Panc1 (cell line): ENCODE measurements at regions not wholly inside any gene's neighbourhood (a gene's known extent, or its start where the extent isn't known, plus 50 kb on each side); places are given as distances from the start of the nearest gene placed in this dataset.

Experiments used
- REST ChIP-seq, 2 experiments: IDR thresholded peaks; 2 replicates each; pipeline ENCODE4 v1.6.1; 2011 to 2012; ENCODE audit warnings: low read depth in 2 of 2, control low read depth in 1 of 2, low read length in 1 of 2, mild to moderate bottlenecking in 1 of 2, moderate library complexity in 1 of 2; ENCODE audit not compliant: insufficient read depth in 1 of 2
- SIN3A ChIP-seq: IDR thresholded peaks from 2 replicates; pipeline ENCODE4 v1.6.1; 2012; ENCODE audit warnings: low read depth, mild to moderate bottlenecking, low read length, moderate library complexity, borderline replicate concordance; ENCODE audit not compliant: insufficient read depth

GRCh38 chr14:66244834-66245233 is 241.3 kb upstream of the CCDC196 start:
- TF ChIP-seq SIN3A, result no peak
- no peak for TF ChIP-seq REST (IDR thresholded peaks at IDR 0.05; ENCODE audit: insufficient read depth in 1 of 2, low read depth in 2 of 2, low read length in 1 of 2)
